HCT116 (cell line): ENCODE measurements at regions not wholly inside any gene's neighbourhood (a gene's known extent, or its start where the extent isn't known, plus 50 kb on each side); places are given as distances from the start of the nearest gene placed in this dataset.

Experiments used
- ATAC-seq: fragments of 200-7000 bp; cut with Tn5 transposase; 2 replicates; pipeline ENCODE4 v1.9.1; 2020; ENCODE audit warnings: mild to moderate bottlenecking, moderate library complexity
- BruUV-seq: library from RNA; stranded (reverse); fragments of 400-500 nt; replicated peaks from 2 replicates; lab custom pipeline; 2021; lab: Mats Ljungman, UMichigan
- CTCF ChIA-PET: fragments of 300-600 bp; sonication (Branson Sonifier 250); formaldehyde crosslinking; loops from one replicate; lab custom pipeline; 2021; ENCODE audit warnings: antibody characterized with exemption; lab: Charles Lee
- POLR2A ChIA-PET: fragments of 300-600, 350-600 bp; sonication (Branson Sonifier 250); formaldehyde crosslinking; loops from one replicate; lab custom pipeline; 2021; ENCODE audit warnings: antibody characterized with exemption; lab: Charles Lee
- RAD21 ChIA-PET, 2 experiments: fragments of 300-600 bp; sonication (Branson Sonifier 250); formaldehyde crosslinking; loops; one replicate each; lab custom pipeline; 2023; ENCODE audit warnings: low total read pairs in 2 of 2; ENCODE audit not compliant: uncharacterized antibody in 2 of 2, unreplicated experiment in 2 of 2, low non-redundant PET in 1 of 2; lab: Charles Lee
- DNase-seq: peaks from one replicate; pipeline ENCODE4 v3.0.0-alpha.2; 2010; ENCODE audit warnings: low read depth, low spot score
- H2AFZ ChIP-seq: fragments of 200-600 bp; shearing (Covaris generic), sonication (generic); 2 replicates; pipeline ENCODE4 v1.6.1; 2017; ENCODE audit warnings: low read depth, mixed run types, mixed read lengths, antibody characterized with exemption, low read length; ENCODE audit not compliant: poor library complexity, severe bottlenecking
- H3K27ac ChIP-seq: 2 replicates; pipeline ENCODE4 v1.5.1; 2012; ENCODE audit warnings: low read depth, low read length
- H3K27me3 ChIP-seq: fragments of 200-600 bp; sonication (generic); 2 replicates; pipeline ENCODE4 v1.6.1; 2016; ENCODE audit warnings: mixed run types, low read length, mixed read lengths; ENCODE audit not compliant: insufficient read depth
- H3K36me3 ChIP-seq, 2 experiments: fragments of 200-500 bp in 1 of 2; fragments of 200-600 bp in 1 of 2; sonication (Bioruptor generic) in 1 of 2; sonication (generic) in 1 of 2; 2 replicates each; pipeline versions ENCODE4 v1.5.1 to v1.6.1; 2014 to 2016; ENCODE audit warnings: low read length in 2 of 2, inconsistent platforms in 1 of 2, mixed read lengths in 1 of 2, mixed run types in 1 of 2; ENCODE audit not compliant: insufficient read depth in 2 of 2, control insufficient read depth in 1 of 2
- H3K4me1 ChIP-seq, 2 experiments: fragments of 200-600 bp in 1 of 2; sonication (generic) in 1 of 2; 2 replicates each; pipeline versions ENCODE4 v1.5.1 to v1.6.1; 2012 to 2017; ENCODE audit warnings: low read length in 2 of 2, inconsistent platforms in 1 of 2, mild to moderate bottlenecking in 1 of 2, mixed read lengths in 1 of 2, mixed run types in 1 of 2, moderate library complexity in 1 of 2; ENCODE audit not compliant: insufficient read depth in 2 of 2, control insufficient read depth in 1 of 2
- H3K4me2 ChIP-seq: fragments of 200-600 bp; sonication (generic); 2 replicates; pipeline ENCODE4 v1.6.1; 2017; ENCODE audit warnings: mixed run types, low read length, mixed read lengths
- H3K4me3 ChIP-seq, 2 experiments: fragments of 200-600 bp in 1 of 2; sonication (generic) in 1 of 2; replicated peaks in 1 of 2; 2 replicates each; pipeline ENCODE4 v1.5.1; 2011 to 2016; ENCODE audit warnings: low read length in 2 of 2, control low read depth in 1 of 2, low read depth in 1 of 2, mild to moderate bottlenecking in 1 of 2, mixed read lengths in 1 of 2, mixed run types in 1 of 2
- H3K79me2 ChIP-seq: fragments of 200-600 bp; sonication (generic); 2 replicates; pipeline ENCODE4 v1.6.1; 2017; ENCODE audit warnings: mild to moderate bottlenecking, mixed run types, low read length, moderate library complexity, mixed read lengths; ENCODE audit not compliant: insufficient read depth
- H3K9ac ChIP-seq: fragments of 200-600 bp; sonication (generic); 2 replicates; pipeline ENCODE4 v1.6.1; 2016; ENCODE audit warnings: low read length, mixed read lengths
- H3K9me2 ChIP-seq: fragments of 200-600 bp; sonication (generic), shearing (Covaris generic); 2 replicates; pipeline ENCODE4 v1.6.1; 2017; ENCODE audit warnings: mixed run types, mild to moderate bottlenecking, moderate library complexity; ENCODE audit not compliant: insufficient read depth
- H3K9me3 ChIP-seq, 2 experiments: fragments of 200-500 bp in 1 of 2; fragments of 200-600 bp in 1 of 2; sonication (Bioruptor generic) in 1 of 2; sonication (generic) in 1 of 2; 2 replicates each; pipeline ENCODE4 v1.6.1; 2014 to 2017; ENCODE audit warnings: low read length in 2 of 2, mixed read lengths in 2 of 2, inconsistent platforms in 1 of 2, low read depth in 1 of 2, mild to moderate bottlenecking in 1 of 2, mixed run types in 1 of 2, moderate library complexity in 1 of 2; ENCODE audit not compliant: control insufficient read depth in 1 of 2, insufficient read depth in 1 of 2
- H4K20me1 ChIP-seq: fragments of 200-600 bp; sonication (generic), shearing (Covaris generic); 2 replicates; pipeline ENCODE4 v1.6.1; 2017; ENCODE audit warnings: mixed run types, mild to moderate bottlenecking, moderate library complexity; ENCODE audit not compliant: insufficient read depth
- CBX3 ChIP-seq: IDR thresholded peaks from 2 replicates; pipeline ENCODE4 v1.6.1; 2012; ENCODE audit warnings: low read depth
- CEBPB ChIP-seq: IDR thresholded peaks from 2 replicates; pipeline ENCODE4 v1.6.1; 2012; ENCODE audit warnings: low read depth
- EGR1 ChIP-seq: IDR thresholded peaks from 2 replicates; pipeline ENCODE4 v1.6.1; 2012; ENCODE audit warnings: low read depth
- ELF1 ChIP-seq: IDR thresholded peaks from 2 replicates; pipeline ENCODE4 v1.6.1; 2012; ENCODE audit warnings: low read depth, borderline replicate concordance
- EZH2 ChIP-seq: fragments of 200-600 bp; sonication (generic); IDR thresholded peaks from 2 replicates; pipeline ENCODE4 v1.6.1; 2017; ENCODE audit warnings: antibody characterized with exemption, mixed run types
- EZH2phosphoT487 ChIP-seq: fragments of 200-600 bp; IDR thresholded peaks from 2 replicates; pipeline ENCODE4 v1.6.1; 2018; ENCODE audit warnings: antibody characterized with exemption, borderline replicate concordance
- FOSL1 ChIP-seq: IDR thresholded peaks from 2 replicates; pipeline ENCODE4 v1.6.1; 2012; ENCODE audit warnings: low read depth
- JUND ChIP-seq: IDR thresholded peaks from 2 replicates; pipeline ENCODE4 v1.6.1; 2012
- MAX ChIP-seq: IDR thresholded peaks from 2 replicates; pipeline ENCODE4 v1.6.1; 2012
- SIN3A ChIP-seq: IDR thresholded peaks from 2 replicates; pipeline ENCODE4 v1.6.1; 2012; ENCODE audit warnings: low read depth
- SP1 ChIP-seq: IDR thresholded peaks from 2 replicates; pipeline ENCODE4 v1.6.1; 2012; ENCODE audit warnings: low read depth
- YY1 ChIP-seq: IDR thresholded peaks from 2 replicates; pipeline ENCODE4 v1.6.1; 2011; ENCODE audit warnings: low read length, low read depth, moderate library complexity, mild to moderate bottlenecking; ENCODE audit not compliant: insufficient replicate concordance; ENCODE audit errors: extremely low read depth
- ZBTB33 ChIP-seq: IDR thresholded peaks from 2 replicates; pipeline ENCODE4 v1.6.1; 2011; ENCODE audit warnings: mild to moderate bottlenecking, low read length, moderate library complexity; ENCODE audit not compliant: insufficient replicate concordance; ENCODE audit errors: extremely low read depth
- ZFX ChIP-seq: fragments of 450-650 bp; IDR thresholded peaks from 2 replicates; pipeline ENCODE4 v1.6.1; 2017
- ZNF274 ChIP-seq: fragments of 200-500 bp; sonication (Bioruptor generic); IDR thresholded peaks from 2 replicates; pipeline ENCODE4 v1.6.1; 2014; ENCODE audit warnings: mild to moderate bottlenecking, low read depth, low read length, inconsistent platforms
- intact Hi-C: fragments of 100-400 bp; cut with micrococcal nuclease; formaldehyde crosslinking; loops from 2 replicates; pipeline ENCODE4 v1.10.0; 2022

- intact Hi-C loops = no loop called here
- CTCF ChIA-PET = interaction anchor here (1.0 kb wide), 1 partner anchor 664 kb away, joined by 3 read pairs; no protein-coding TSS in a partner anchor
- BruUV-seq = no TSS peak
- ATAC-seq (no peak), DNase-seq (no peak)
- peaks cover 22% of the 10 kb centered on the region; the same call in 1 of the 2 replicates for H3K27me3 ChIP-seq
- no peaks in the 10 kb centered on the region for H3K9me3 ChIP-seq
- no peak overlapping the region for H3K4me3 ChIP-seq
- no peak overlapping the region for H3K27ac ChIP-seq
- no peaks in the 10 kb centered on the region for H3K36me3 ChIP-seq
- TF ChIP-seq EZH2 (no peak), SIN3A (no peak), JUND (no peak), ZBTB33 (no peak), FOSL1 (no peak), CBX3 (no peak), ELF1 (no peak), EGR1 (no peak), EZH2phosphoT487 (no peak), CEBPB (no peak), ZFX (no peak), MAX (no peak), ZNF274 (no peak), SP1 (no peak), YY1 (no peak)
- no peaks in the 10 kb centered on the region for H4K20me1 ChIP-seq
- H3K4me1 ChIP-seq = no peaks in the 10 kb centered on the region
- RAD21 ChIA-PET = no interaction called here
- H3K9ac ChIP-seq = no peak overlapping the region
- no peak overlapping the region for H2AFZ ChIP-seq
- POLR2A ChIA-PET = no interaction called here
- H3K79me2 ChIP-seq = no peaks in the 10 kb centered on the region
- H3K4me2 ChIP-seq = no peak overlapping the region
- H3K9me2 ChIP-seq = no peaks in the 10 kb centered on the region
Measured at GRCh38 chr14:65828396-65828795, 415.9 kb downstream of the FUT8 start.
